ENCODE measurements at regions not wholly inside any gene's neighbourhood (a gene's known extent, or its start where the extent isn't known, plus 50 kb on each side); places are given as distances from the start of the nearest gene placed in this dataset.

DNA sequence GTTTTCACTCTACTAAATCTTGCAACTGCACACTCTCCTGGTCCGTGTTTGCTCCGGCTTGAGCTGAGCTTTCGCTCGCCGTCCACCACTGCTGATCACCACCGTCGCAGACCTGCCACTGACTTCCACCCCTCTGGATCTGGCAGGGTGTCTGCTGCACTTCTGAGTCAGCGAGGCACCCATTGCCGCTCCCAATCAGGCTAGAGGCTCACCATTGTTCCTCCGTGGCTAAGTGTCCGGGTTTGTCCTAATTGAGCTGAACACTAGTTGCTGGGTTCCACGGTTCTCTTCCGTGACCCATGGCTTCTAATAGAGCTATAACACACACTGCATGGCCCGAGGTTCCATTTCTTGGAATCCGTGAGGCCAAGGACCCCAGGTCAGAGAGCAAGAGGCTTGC is 98.6 kb upstream of the GPR6 start:
- TF ChIP-seq, protein P1, sequence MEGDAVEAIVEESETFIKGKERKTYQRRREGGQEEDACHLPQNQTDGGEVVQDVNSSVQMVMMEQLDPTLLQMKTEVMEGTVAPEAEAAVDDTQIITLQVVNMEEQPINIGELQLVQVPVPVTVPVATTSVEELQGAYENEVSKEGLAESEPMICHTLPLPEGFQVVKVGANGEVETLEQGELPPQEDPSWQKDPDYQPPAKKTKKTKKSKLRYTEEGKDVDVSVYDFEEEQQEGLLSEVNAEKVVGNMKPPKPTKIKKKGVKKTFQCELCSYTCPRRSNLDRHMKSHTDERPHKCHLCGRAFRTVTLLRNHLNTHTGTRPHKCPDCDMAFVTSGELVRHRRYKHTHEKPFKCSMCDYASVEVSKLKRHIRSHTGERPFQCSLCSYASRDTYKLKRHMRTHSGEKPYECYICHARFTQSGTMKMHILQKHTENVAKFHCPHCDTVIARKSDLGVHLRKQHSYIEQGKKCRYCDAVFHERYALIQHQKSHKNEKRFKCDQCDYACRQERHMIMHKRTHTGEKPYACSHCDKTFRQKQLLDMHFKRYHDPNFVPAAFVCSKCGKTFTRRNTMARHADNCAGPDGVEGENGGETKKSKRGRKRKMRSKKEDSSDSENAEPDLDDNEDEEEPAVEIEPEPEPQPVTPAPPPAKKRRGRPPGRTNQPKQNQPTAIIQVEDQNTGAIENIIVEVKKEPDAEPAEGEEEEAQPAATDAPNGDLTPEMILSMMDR (IDR thresholded peaks at IDR 0.05): no peak
- TF ChIP-seq POLR2A (IDR thresholded peaks at IDR 0.05; ENCODE audit: low read depth): no peak
- TF ChIP-seq POLR2AphosphoS5 (IDR thresholded peaks at IDR 0.05): no peak
- TF ChIP-seq EP300 (IDR thresholded peaks at IDR 0.05): no peak
